CD14-positive monocyte (primary cell): ENCODE measurements at regions not wholly inside any gene's neighbourhood (a gene's known extent, or its start where the extent isn't known, plus 50 kb on each side); places are given as distances from the start of the nearest gene placed in this dataset.

ENCODE experiments used
- DNase-seq, 3 donors: peaks; one replicate each; pipeline ENCODE4 v3.0.0-alpha.2; 2011 to 2022
- H2AFZ ChIP-seq: 2 replicates; pipeline ENCODE4 v1.6.0; 2012; ENCODE audit warnings: mild to moderate bottlenecking, low read depth, low read length, inconsistent platforms; ENCODE audit not compliant: insufficient read depth, poor library complexity, severe bottlenecking
- H3K27ac ChIP-seq, 2 donors: 1 replicate in 1 of 2; 2 replicates in 1 of 2; pipeline ENCODE4 v1.5.1; 2012 to 2013; ENCODE audit warnings: low read length in 2 of 2, control low read depth in 1 of 2, inconsistent platforms in 1 of 2, low read depth in 1 of 2, mild to moderate bottlenecking in 1 of 2
- H3K27me3 ChIP-seq, 2 donors: one replicate each; pipeline versions ENCODE4 v1.6.0 to v1.6.1; 2011 to 2013; ENCODE audit warnings: low read length in 2 of 2; ENCODE audit not compliant: control insufficient read depth in 2 of 2, insufficient read depth in 2 of 2
- H3K36me3 ChIP-seq, 2 donors: replicated peaks in 1 of 2; 1 replicate in 1 of 2; 2 replicates in 1 of 2; pipeline versions ENCODE4 v1.5.1 to v1.6.1; 2012 to 2013; ENCODE audit warnings: low read length in 2 of 2, control low read depth in 1 of 2, inconsistent platforms in 1 of 2, mild to moderate bottlenecking in 1 of 2; ENCODE audit not compliant: insufficient read depth in 2 of 2, control insufficient read depth in 1 of 2
- H3K4me1 ChIP-seq, 2 donors: 1 replicate in 1 of 2; 2 replicates in 1 of 2; pipeline versions ENCODE4 v1.5.1 to v1.6.1; 2012 to 2013; ENCODE audit warnings: low read length in 2 of 2, control low read depth in 1 of 2, inconsistent platforms in 1 of 2, mild to moderate bottlenecking in 1 of 2, moderate library complexity in 1 of 2; ENCODE audit not compliant: insufficient read depth in 2 of 2, control insufficient read depth in 1 of 2
- H3K4me2 ChIP-seq: replicated peaks from 2 replicates; pipeline ENCODE3; 2012; ENCODE audit warnings: low read length, moderate library complexity, mild to moderate bottlenecking; ENCODE audit not compliant: poor library complexity, severe bottlenecking; ENCODE audit errors: extremely low read depth
- H3K4me3 ChIP-seq, 3 experiments: fragments of 200-600 bp in 1 of 3; sonication (generic) in 1 of 3; replicated peaks in 1 of 3; 1 replicate in 2 of 3; 2 replicates in 1 of 3; pipeline ENCODE4 v1.5.1; 2011 to 2013; ENCODE audit warnings: low read length in 3 of 3, mild to moderate bottlenecking in 3 of 3, control low read depth in 2 of 3, low read depth in 2 of 3, inconsistent platforms in 1 of 3, moderate library complexity in 1 of 3
- H3K79me2 ChIP-seq: 2 replicates; pipeline ENCODE4 v1.6.0; 2012; ENCODE audit warnings: mild to moderate bottlenecking, control low read depth, inconsistent platforms, low read length, moderate library complexity; ENCODE audit not compliant: insufficient read depth
- H3K9ac ChIP-seq: 2 replicates; pipeline ENCODE4 v1.6.0; 2017; ENCODE audit warnings: low read length, mild to moderate bottlenecking; ENCODE audit not compliant: insufficient read depth, poor library complexity, severe bottlenecking
- H3K9me3 ChIP-seq, 2 donors: replicated peaks in 1 of 2; 1 replicate in 1 of 2; 2 replicates in 1 of 2; pipeline versions ENCODE4 v1.5.1 to v1.6.1; 2012 to 2013; ENCODE audit warnings: low read length in 2 of 2, control low read depth in 1 of 2; ENCODE audit not compliant: control insufficient read depth in 1 of 2, insufficient read depth in 1 of 2
- H4K20me1 ChIP-seq: 2 replicates; pipeline ENCODE4 v1.6.0; 2012; ENCODE audit warnings: mild to moderate bottlenecking, low read length, control low read depth, moderate library complexity; ENCODE audit not compliant: insufficient read depth
- H3K27ac Mint-ChIP-seq, 7 donors: one replicate each; pipeline ENCODE4 v1.8.0; 2020; ENCODE audit warnings: mild to moderate bottlenecking in 7 of 7, mixed read lengths in 7 of 7, moderate library complexity in 6 of 7, inconsistent platforms in 2 of 7
- H3K27me3 Mint-ChIP-seq, 3 donors: one replicate each; pipeline ENCODE4 v1.8.0; 2021 to 2022; ENCODE audit warnings: low read depth in 3 of 3, mild to moderate bottlenecking in 3 of 3, mixed read lengths in 3 of 3, moderate library complexity in 3 of 3, inconsistent platforms in 1 of 3
- H3K36me3 Mint-ChIP-seq, 2 donors: one replicate each; pipeline ENCODE4 v1.8.0; 2020; ENCODE audit warnings: mixed read lengths in 2 of 2, inconsistent platforms in 1 of 2, mild to moderate bottlenecking in 1 of 2
- H3K4me1 Mint-ChIP-seq: one replicate; pipeline ENCODE4 v1.8.0; 2020; ENCODE audit warnings: mild to moderate bottlenecking, mixed read lengths
- H3K4me3 Mint-ChIP-seq, 2 donors: one replicate each; pipeline ENCODE4 v1.8.0; 2020; ENCODE audit warnings: mild to moderate bottlenecking in 2 of 2, mixed read lengths in 2 of 2, moderate library complexity in 1 of 2
- H3K9me3 Mint-ChIP-seq, 7 donors: one replicate each; pipeline ENCODE4 v1.8.0; 2020 to 2022; ENCODE audit warnings: mixed read lengths in 7 of 7, mild to moderate bottlenecking in 6 of 7, moderate library complexity in 6 of 7, inconsistent platforms in 2 of 7
- CTCF ChIP-seq: fragments of 200-600 bp; IDR thresholded peaks from one replicate; pipeline ENCODE4 v1.8.0; 2022; ENCODE audit warnings: antibody characterized with exemption, mild to moderate bottlenecking
- WGBS: methylation state at CpG from one replicate; pipeline ENCODE4 v1.1.5; 2013; ENCODE audit warnings: missing lambda C conversion rate; ENCODE audit not compliant: insufficient coverage; 5-methylcytosine and 5-hydroxymethylcytosine counted together
- intact Hi-C, 2 donors: fragments of 100-400 bp; cut with micrococcal nuclease; formaldehyde crosslinking; loops; one replicate each; pipeline versions ENCODE4 v1.15.0 to v1.15.1; 2023

GRCh38 chr10:3693698-3694080 lies 91.3 kb downstream of the KLF6 start:
- Histone ChIP-seq H3K9me3 (no peaks in the 10 kb centered on the region), H3K27ac (no peak overlapping the region), H4K20me1 (no peaks in the 10 kb centered on the region), H2AFZ (no peak overlapping the region), H3K4me3 (no peak overlapping the region), H3K4me1 (no peaks in the 10 kb centered on the region), H3K4me2 (no peak overlapping the region), H3K36me3 (no peaks in the 10 kb centered on the region), H3K79me2 (no peaks in the 10 kb centered on the region), H3K27me3 (no peaks in the 10 kb centered on the region), H3K9ac (no peak overlapping the region)
- Mint-ChIP-seq H3K4me1 (no peaks in the 10 kb centered on the region), H3K27me3 (peaks cover 2 to 4% (median 2%) of the 10 kb centered on the region in 3 donors), H3K4me3 (no peak overlapping the region), H3K9me3 (peaks cover 0 to 3% (median 0%) of the 10 kb centered on the region in 7 donors), H3K27ac (no peak overlapping the region), H3K36me3 (no peaks in the 10 kb centered on the region)
- TF ChIP-seq CTCF = no peak
- DNase-seq = no peak
- WGBS = no CpG with 5 or more reads among the region's 1 CpG
- intact Hi-C loops = no loop called here

GRCh38 chr10:3693022-3693697 lies 91.8 kb downstream of the KLF6 start:
- peaks cover 0 to 3% (median 0%) of the 10 kb centered on the region in 7 donors for H3K9me3 Mint-ChIP-seq
- Histone ChIP-seq H3K36me3 (no peaks in the 10 kb centered on the region), H3K27me3 (no peaks in the 10 kb centered on the region), H3K4me3 (no peak overlapping the region), H3K4me1 (no peaks in the 10 kb centered on the region), H3K9me3 (no peaks in the 10 kb centered on the region), H3K4me2 (no peak overlapping the region), H2AFZ (no peak overlapping the region), H4K20me1 (no peaks in the 10 kb centered on the region), H3K27ac (no peak overlapping the region), H3K9ac (no peak overlapping the region), H3K79me2 (no peaks in the 10 kb centered on the region)
- intact Hi-C loops = no loop called here
- H3K36me3 Mint-ChIP-seq = no peaks in the 10 kb centered on the region
- no peaks in the 10 kb centered on the region for H3K4me1 Mint-ChIP-seq
- TF ChIP-seq CTCF = no peak
- WGBS = 93% methylated on average over 6 of the region's 11 CpGs
- no peak overlapping the region for H3K4me3 Mint-ChIP-seq
- H3K27me3 Mint-ChIP-seq = peaks cover 2 to 4% (median 2%) of the 10 kb centered on the region in 3 donors
- no peak for DNase-seq
- no peak overlapping the region for H3K27ac Mint-ChIP-seq
